GM19239 (cell line): ENCODE measurements at regions not wholly inside any gene's neighbourhood (a gene's known extent, or its start where the extent isn't known, plus 50 kb on each side); places are given as distances from the start of the nearest gene placed in this dataset.

Source experiments
- DNase-seq: peaks from one replicate; pipeline ENCODE4 v3.0.0; 2011; ENCODE audit warnings: low spot score; ENCODE audit not compliant: insufficient read length
- FAIRE-seq: peaks from 2 replicates; lab custom pipeline; 2011; peaks lifted over from hg19 to GRCh38; lab: Jason Lieb, UNC

- no peak for DNase-seq
- no peak for FAIRE-seq
Measured at GRCh38 chr15:97174886-97175540, 785.5 kb upstream of the ARRDC4 start.

DNA sequence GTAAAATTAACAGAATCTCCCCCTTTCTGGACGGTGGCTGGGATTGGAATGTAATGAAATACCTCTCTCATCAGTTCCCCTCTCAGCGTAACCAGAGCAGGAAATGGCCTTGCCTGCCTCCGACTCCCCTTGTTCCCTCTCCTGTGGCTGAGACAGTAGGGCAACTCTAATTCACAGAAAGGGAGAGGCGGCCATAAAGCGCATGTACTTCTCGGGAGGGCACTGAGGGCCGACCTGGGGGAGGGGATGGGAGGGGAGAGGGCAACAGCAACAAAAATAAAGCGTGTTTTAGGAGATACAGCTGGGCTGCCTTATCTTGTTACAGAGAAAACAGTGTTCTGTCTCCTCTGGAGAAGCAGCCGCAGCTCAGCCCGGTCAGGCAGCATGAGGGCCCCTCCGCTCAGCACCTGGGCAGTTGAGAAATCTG lies 783.3 kb upstream of the ARRDC4 start:
- FAIRE-seq (no peak), DNase-seq (no peak)

DNA sequence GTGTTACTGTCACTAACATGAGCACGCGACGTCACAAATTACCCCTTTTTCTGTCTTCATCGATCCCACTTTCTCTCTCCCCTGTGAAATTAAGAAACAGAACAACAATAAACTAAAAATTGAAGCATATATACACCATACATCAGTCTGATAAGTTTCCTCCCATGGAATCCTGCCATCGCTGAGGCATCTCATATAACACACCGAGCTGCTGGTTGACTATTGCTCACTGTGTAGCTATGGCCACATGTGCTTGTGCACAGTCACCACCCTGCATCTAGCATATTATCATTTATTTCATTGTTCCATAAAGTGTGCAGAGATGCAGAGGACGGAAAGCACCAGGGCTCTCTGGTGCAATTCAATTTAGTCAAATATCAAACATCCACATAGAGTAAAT lies 777.9 kb upstream of the ARRDC4 start:
- FAIRE-seq (no peak), DNase-seq (no peak)

- DNase-seq (no peak), FAIRE-seq (no peak)
Measured at GRCh38 chr15:97189162-97189780, 771.2 kb upstream of the ARRDC4 start.

GRCh38 chr15:97194750-97195149 lies 765.8 kb upstream of the ARRDC4 start:
- FAIRE-seq = no peak
- DNase-seq = no peak

GRCh38 chr15:97196048-97197014 lies 764.2 kb upstream of the ARRDC4 start:
- no peak for DNase-seq

DNA sequence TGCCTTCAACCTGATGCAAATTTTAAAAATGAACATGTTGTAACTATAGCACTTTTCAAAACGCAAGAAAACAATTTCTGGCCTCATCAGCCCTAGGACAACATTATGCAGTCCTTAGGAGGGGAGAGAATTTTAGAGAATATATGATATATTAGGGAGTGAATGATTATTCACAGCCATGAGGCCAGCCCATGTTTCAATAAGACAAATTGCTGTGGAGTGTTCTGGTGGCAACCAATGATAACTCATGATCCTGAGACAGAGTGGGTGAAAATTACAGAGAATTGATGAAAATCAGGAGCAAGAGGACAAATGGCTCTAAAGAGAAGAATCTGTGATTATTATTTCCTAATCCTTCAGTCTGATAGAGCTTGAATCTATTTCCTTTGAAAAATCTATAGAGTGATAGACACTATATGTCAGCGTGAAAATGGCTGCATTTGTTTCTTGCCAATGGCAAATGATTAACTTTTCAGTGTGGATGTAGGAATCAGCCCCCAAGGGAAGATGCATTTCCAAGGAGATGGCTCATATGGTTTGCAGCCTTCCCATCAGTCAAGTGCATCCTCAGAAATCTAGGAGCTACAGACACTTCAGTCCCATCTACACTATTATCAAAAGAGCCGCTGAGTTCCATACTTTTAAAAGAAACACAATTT lies 761.0 kb upstream of the ARRDC4 start:
- no peak for FAIRE-seq
- no peak for DNase-seq

More at GRCh38 chr15:97196048-97197014, 764.2 kb upstream of the ARRDC4 start:
- FAIRE-seq = no peak

- no peak for FAIRE-seq
- no peak for DNase-seq
Measured at GRCh38 chr15:97200161-97200560, 760.3 kb upstream of the ARRDC4 start.

GRCh38 chr15:97210277-97210676 lies 750.2 kb upstream of the ARRDC4 start:
- FAIRE-seq = no peak
- DNase-seq = no peak

DNA sequence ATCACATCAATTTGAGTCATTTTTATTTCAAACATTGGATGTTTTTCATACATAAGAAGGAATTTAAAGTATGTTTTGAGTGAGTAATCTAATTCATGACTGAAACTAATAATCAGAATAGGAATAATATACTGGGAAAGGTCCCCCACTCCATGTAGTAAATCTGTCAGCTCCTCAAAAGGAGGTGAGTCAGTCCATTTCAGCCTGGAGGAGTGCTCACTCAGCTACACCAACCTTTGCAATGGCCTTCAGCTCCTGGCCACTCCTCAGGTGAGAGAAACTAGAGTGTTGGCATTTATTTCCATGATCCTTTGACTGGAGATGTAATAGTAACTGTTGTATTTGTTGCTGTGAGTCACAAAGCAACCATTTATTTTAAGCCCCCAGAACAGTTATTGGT lies 744.9 kb upstream of the ARRDC4 start:
- FAIRE-seq (no peak), DNase-seq (no peak)

GRCh38 chr15:97224191-97224641 lies 736.3 kb upstream of the ARRDC4 start:
- DNase-seq (no peak), FAIRE-seq (no peak)

- FAIRE-seq (no peak), DNase-seq (no peak)
Measured at GRCh38 chr15:97234851-97235610, 725.5 kb upstream of the ARRDC4 start.

DNA sequence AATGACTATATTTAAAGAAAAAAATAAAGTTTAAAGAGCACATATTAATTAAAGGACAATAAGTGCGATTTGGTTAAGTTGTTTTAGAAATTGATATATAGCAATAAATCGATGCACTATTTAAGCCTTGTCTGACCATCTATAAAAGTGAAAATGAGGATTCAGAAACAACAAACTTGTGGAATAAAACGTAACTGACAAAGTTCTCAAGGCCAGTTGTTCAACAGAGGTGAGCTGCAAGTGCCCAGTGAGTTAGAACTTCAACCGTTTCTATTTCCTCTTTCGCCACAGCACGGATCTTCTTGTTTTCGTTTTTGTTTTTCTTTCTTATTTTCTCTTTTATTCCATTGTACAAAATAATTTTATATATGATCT lies 724.9 kb upstream of the ARRDC4 start:
- DNase-seq (no peak), FAIRE-seq (no peak)

DNA sequence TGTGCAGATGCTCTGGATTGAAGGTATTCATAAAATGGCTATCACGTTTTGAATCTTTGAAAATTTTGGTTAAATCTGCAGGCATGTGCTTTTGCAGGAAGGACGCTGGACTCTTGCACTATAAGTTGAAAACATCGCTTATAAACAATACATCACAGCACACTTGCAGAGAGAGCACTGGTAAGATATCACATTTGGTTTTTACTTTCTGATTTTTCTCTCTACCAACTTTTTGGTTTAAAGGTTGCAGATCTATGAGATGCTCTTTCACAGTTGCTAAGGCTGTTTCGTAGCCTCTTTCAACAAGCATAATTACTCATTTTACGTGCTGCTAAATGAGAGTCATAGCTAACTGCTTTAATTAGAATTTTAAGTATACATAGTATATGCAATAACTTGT lies 724.4 kb upstream of the ARRDC4 start:
- DNase-seq (no peak), FAIRE-seq (no peak)

DNA sequence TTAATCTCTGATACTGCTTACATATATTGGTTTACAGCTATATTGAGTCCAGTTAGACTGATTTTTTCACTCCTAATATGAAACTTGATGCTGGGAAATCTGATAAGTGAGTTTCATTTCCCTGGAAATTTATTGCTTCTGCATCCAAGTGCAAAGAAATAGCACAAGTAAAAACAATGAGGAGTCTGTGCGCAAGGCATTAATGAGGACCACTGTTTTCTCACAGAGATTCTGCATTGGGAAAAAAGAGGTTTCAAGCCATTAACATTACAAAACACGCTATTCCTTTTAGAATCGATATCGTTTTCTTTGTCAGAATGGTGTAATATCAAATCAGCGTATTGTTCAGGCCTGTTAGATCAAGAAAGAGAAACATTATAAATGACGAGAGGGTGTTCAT lies 723.3 kb upstream of the ARRDC4 start:
- no peak for FAIRE-seq
- no peak for DNase-seq

GRCh38 chr15:97248376-97248775 lies 712.1 kb upstream of the ARRDC4 start:
- DNase-seq = no peak
- no peak for FAIRE-seq

DNA sequence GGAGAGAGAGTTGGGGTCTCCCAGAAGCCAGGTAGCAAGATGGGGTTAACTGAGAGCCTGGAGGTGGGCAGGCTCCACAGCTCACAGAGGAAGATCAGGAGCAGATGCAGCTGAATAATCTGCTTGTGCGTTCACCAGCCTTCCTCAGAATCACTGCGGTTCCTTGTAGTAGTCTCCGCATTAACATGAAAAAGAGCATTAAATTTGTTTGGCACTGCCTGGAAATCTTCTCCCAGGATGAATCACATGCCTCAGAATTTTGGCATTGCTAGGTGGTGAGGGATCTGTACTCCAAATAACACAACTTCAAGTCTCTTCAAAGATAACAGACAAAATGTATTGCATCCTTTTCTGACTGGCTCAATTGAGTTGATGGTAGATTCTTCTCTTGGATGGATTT lies 700.6 kb upstream of the ARRDC4 start:
- FAIRE-seq (no peak), DNase-seq (no peak)

DNA sequence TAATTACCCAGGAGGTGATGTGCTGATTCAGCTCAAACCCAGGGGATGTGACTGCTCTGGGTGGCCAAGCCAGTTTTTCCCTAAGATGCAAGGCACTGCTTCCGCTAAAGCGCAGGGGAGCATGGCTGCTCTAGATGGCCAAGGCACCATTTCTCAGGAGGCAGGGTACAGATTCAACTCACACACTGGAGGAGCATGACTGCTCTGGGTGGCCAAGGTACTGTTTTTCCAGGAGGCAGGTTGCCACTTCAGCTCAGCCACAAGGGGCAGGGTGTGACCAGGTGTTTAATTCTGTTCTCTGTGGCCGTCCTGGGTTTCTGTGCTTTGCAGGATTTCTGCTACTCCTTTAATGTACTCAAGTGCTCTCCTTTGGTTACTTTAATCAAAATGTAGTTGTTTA lies 659.3 kb upstream of the ARRDC4 start:
- no peak for DNase-seq
- FAIRE-seq = no peak

DNA sequence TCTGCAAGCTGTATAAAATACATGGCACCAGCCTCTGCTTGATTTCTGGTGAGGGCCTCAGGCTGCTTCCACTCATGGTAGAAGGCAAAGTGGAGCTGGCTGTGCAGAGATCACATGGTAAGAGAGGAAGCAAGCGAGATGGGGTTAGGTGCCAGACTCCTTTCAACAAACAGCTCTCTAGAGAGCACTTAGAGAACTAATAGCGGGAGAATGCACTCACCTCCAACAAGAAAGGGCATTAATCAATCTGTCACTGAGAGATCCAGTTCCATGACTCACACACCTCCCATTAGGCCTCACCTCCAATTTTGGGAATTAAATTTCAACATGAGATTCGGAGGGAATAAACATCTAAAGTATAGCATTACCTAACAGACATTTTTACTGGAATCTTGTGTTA lies 644.1 kb upstream of the ARRDC4 start:
- DNase-seq = no peak
- no peak for FAIRE-seq

- FAIRE-seq = no peak
- DNase-seq = no peak
Measured at GRCh38 chr15:97317163-97317562, 643.3 kb upstream of the ARRDC4 start.
